ENCODE measurements at regions not wholly inside any gene's neighbourhood (a gene's known extent, or its start where the extent isn't known, plus 50 kb on each side); places are given as distances from the start of the nearest gene placed in this dataset.

DNA sequence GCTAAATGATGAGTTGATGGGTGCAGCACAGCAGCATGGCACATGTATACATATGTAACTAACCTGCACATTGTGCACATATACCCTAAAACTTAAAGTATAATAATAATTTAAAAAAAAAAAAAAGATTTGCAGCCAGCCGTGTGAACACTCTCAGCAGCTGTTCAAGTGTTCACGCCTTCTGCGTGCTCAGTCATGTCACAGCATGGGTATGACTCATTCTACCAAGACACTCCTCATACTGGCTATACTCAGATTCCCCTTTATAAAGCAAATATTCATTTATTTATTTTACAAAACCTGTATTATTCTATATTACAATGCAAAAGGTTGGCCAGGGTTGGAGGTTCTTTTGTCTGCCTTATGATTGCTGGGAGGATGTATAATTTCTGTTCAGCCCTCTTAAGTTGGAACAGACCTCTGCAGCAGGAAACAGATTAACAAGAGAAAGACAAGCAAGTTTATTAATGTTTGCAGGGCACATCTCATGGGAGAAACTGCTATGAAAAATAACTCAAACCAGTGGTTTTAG lies 1230.6 kb upstream of the CHAC2 start:
- Histone ChIP-seq H3K27ac (ENCODE audit: low read length) (no peak overlapping the region), H3K4me1 (ENCODE audit: control insufficient read depth, insufficient read depth, low read length) (no peaks in the 10 kb centered on the region), H3K4me3 (ENCODE audit: low read length) (no peak overlapping the region), H3K27me3 (ENCODE audit: control insufficient read depth, insufficient read depth) (no peaks in the 10 kb centered on the region), H3K9me3 (ENCODE audit: control insufficient read depth, low read length) (no peaks in the 10 kb centered on the region)
- 69% methylated on average over 3 of the region's 3 CpGs for WGBS
- no peak for DNase-seq
- intact Hi-C loops (cut with DNase I) = no loop called here
- no peak for ATAC-seq

DNA sequence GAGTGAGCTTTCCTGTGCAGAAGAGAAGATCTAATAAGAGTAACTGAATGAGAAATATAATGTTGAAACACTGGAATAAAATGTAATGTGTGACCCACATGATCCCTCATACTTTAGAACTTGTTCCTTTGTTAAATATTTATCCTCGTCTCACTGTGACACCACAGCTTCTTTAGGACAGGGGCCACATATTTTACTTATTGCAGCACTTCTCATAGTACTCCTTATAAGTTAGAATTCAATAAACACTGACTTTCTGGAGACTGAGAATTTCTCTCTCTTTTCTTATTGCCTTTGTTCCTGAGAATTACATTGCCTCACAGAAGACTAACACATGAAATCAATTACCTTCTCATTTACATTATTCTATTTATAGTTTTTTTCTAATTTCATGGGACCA lies 1234.6 kb upstream of the CHAC2 start:
- Histone ChIP-seq H3K27me3 (ENCODE audit: control insufficient read depth, insufficient read depth) (no peaks in the 10 kb centered on the region), H3K4me3 (ENCODE audit: low read length) (no peak overlapping the region), H3K9me3 (ENCODE audit: control insufficient read depth, low read length) (no peaks in the 10 kb centered on the region), H3K27ac (ENCODE audit: low read length) (no peak overlapping the region), H3K4me1 (ENCODE audit: control insufficient read depth, insufficient read depth, low read length) (no peaks in the 10 kb centered on the region)
- DNase-seq (no peak), ATAC-seq (no peak)
- intact Hi-C loops (cut with DNase I) = no loop called here
- 55% methylated on average over 1 of the region's 1 CpG for WGBS

GRCh38 chr2:52526735-52527134 lies 1240.9 kb upstream of the CHAC2 start:
- 77% methylated on average over 1 of the region's 1 CpG for WGBS
- Histone ChIP-seq H3K27me3 (ENCODE audit: control insufficient read depth, insufficient read depth) (no peaks in the 10 kb centered on the region), H3K27ac (ENCODE audit: low read length) (no peak overlapping the region), H3K9me3 (ENCODE audit: control insufficient read depth, low read length) (peaks cover 3% of the 10 kb centered on the region), H3K4me1 (ENCODE audit: control insufficient read depth, insufficient read depth, low read length) (no peaks in the 10 kb centered on the region), H3K4me3 (ENCODE audit: low read length) (no peak overlapping the region)
- DNase-seq = no peak
- no peak for ATAC-seq
- intact Hi-C loops (cut with DNase I) = no loop called here

GRCh38 chr2:52520644-52521043 lies 1247.0 kb upstream of the CHAC2 start:
- H3K4me1 ChIP-seq (ENCODE audit: control insufficient read depth, insufficient read depth, low read length) = no peaks in the 10 kb centered on the region
- 81% methylated on average over 1 of the region's 1 CpG for WGBS
- no peak overlapping the region for H3K4me3 ChIP-seq (ENCODE audit: low read length)
- intact Hi-C loops (cut with DNase I) = loop anchor here in 1 of 4 donors (2.0 kb wide), 1 partner anchor 38 kb away; no protein-coding TSS in a partner anchor
- ATAC-seq (no peak), DNase-seq (no peak)
- no peaks in the 10 kb centered on the region for H3K27me3 ChIP-seq (ENCODE audit: control insufficient read depth, insufficient read depth)
- H3K27ac ChIP-seq (ENCODE audit: low read length) = no peak overlapping the region
- peaks cover 3% of the 10 kb centered on the region for H3K9me3 ChIP-seq (ENCODE audit: control insufficient read depth, low read length)

GRCh38 chr2:52518678-52519077 lies 1248.9 kb upstream of the CHAC2 start:
- Histone ChIP-seq H3K4me1 (ENCODE audit: control insufficient read depth, insufficient read depth, low read length) (no peaks in the 10 kb centered on the region), H3K9me3 (ENCODE audit: control insufficient read depth, low read length) (no peaks in the 10 kb centered on the region), H3K27ac (ENCODE audit: low read length) (no peak overlapping the region), H3K27me3 (ENCODE audit: control insufficient read depth, insufficient read depth) (no peaks in the 10 kb centered on the region), H3K4me3 (ENCODE audit: low read length) (no peak overlapping the region)
- intact Hi-C loops (cut with DNase I) = no loop called here
- no peak for DNase-seq
- no peak for ATAC-seq

DNA sequence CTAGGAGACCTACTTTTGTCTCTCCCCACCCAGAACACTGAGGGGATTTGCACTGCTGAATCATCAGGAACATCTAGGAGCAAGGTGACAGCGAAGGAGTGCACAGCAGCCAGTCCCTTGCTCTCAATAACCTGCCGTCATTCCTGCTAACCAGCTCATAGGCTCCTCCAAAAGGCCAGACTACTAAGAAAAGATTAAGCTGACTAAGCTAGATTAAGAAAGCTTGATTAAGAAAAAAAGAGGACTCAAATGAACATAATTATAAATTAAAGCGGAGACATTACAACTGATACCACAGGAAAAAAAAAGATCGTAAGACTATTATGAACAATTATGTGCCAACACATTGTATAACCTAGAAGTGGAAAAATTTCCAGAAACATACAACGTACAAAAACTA lies 1254.8 kb upstream of the CHAC2 start:
- ATAC-seq (no peak), DNase-seq (no peak)
- intact Hi-C loops (cut with DNase I) = no loop called here
- no peak overlapping the region for H3K4me3 ChIP-seq (ENCODE audit: low read length)
- H3K9me3 ChIP-seq (ENCODE audit: control insufficient read depth, low read length) = no peaks in the 10 kb centered on the region
- H3K4me1 ChIP-seq (ENCODE audit: control insufficient read depth, insufficient read depth, low read length) = no peaks in the 10 kb centered on the region
- no peak overlapping the region for H3K27ac ChIP-seq (ENCODE audit: low read length)
- no peaks in the 10 kb centered on the region for H3K27me3 ChIP-seq (ENCODE audit: control insufficient read depth, insufficient read depth)
- 91% methylated on average over 5 of the region's 5 CpGs for WGBS

DNA sequence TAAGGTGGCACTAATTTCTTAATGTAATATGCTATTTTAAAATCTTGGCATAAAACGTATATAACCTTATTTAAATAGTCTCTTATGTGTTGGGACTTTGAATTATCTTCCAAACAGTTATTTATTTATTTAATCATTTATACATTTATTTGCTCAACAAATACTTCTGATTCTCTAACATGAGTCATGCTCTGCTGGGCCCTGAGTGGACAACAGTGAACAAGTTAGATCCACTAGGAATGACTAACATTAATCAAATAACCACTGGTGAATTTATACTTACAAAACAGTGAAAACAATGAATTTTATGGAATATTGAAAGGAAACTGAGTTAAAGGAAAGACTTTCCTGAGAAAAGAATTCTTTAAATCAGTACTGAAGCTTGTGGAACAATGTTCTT lies 1257.2 kb upstream of the CHAC2 start:
- intact Hi-C loops (cut with DNase I) = no loop called here
- no peaks in the 10 kb centered on the region for H3K4me1 ChIP-seq (ENCODE audit: control insufficient read depth, insufficient read depth, low read length)

GRCh38 chr2:52502476-52502860 lies 1265.1 kb upstream of the CHAC2 start:
- no peak for DNase-seq
- Histone ChIP-seq H3K9me3 (ENCODE audit: control insufficient read depth, low read length) (no peaks in the 10 kb centered on the region), H3K27ac (ENCODE audit: low read length) (no peak overlapping the region), H3K4me3 (ENCODE audit: low read length) (no peak overlapping the region), H3K27me3 (ENCODE audit: control insufficient read depth, insufficient read depth) (no peaks in the 10 kb centered on the region), H3K4me1 (ENCODE audit: control insufficient read depth, insufficient read depth, low read length) (no peaks in the 10 kb centered on the region)
- intact Hi-C loops (cut with DNase I) = no loop called here
- no peak for ATAC-seq
- WGBS = 78% methylated on average over 2 of the region's 2 CpGs

More for the DNA sequence above, 1257.2 kb upstream of the CHAC2 start:
- DNase-seq (no peak), ATAC-seq (no peak)
- Histone ChIP-seq H3K27me3 (ENCODE audit: control insufficient read depth, insufficient read depth) (no peaks in the 10 kb centered on the region), H3K4me3 (ENCODE audit: low read length) (no peak overlapping the region), H3K27ac (ENCODE audit: low read length) (no peak overlapping the region), H3K9me3 (ENCODE audit: control insufficient read depth, low read length) (no peaks in the 10 kb centered on the region)
- 85% methylated on average over 1 of the region's 1 CpG for WGBS

DNA sequence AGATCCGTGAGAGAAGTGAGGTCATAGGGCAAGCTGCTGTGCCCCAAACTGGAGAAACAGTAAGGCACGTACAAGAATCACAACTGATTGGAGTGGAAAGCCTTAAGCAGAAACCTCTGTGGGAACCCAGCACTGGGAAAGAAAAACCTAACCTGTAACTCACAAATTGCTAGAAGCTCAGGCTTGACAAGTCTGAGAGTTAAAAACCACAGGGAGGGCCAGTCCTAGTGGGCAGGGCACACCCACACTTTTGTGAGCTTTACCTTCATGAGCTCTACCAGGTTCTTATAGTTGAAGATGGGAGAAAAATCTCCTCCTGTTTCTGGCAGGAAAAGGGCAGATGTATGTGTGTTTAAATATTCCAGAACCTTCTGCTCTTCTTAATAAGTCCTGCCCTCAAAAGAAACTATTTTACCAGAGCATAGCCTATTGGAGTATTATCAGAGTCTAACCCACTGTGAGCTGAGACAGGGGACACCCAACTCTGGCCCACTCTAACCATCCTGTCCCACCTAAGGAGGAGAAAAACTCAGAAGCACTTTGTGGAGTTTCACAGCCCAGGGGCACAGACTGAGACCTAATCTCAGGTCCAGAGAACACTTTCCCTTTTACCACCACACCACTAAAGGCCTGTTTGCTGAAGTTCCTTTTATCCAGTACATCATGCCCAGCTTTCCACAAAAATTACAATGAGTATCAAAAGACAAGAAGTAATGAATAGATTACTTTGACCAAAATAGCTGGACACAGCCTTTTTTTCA lies 1265.7 kb upstream of the CHAC2 start:
- intact Hi-C loops (cut with DNase I) = no loop called here
- no peaks in the 10 kb centered on the region for H3K4me1 ChIP-seq (ENCODE audit: control insufficient read depth, insufficient read depth, low read length)
- no peak overlapping the region for H3K27ac ChIP-seq (ENCODE audit: low read length)
- no peak for ATAC-seq
- H3K4me3 ChIP-seq (ENCODE audit: low read length) = no peak overlapping the region
- H3K9me3 ChIP-seq (ENCODE audit: control insufficient read depth, low read length) = no peaks in the 10 kb centered on the region
- no peaks in the 10 kb centered on the region for H3K27me3 ChIP-seq (ENCODE audit: control insufficient read depth, insufficient read depth)
- WGBS = 63% methylated on average over 2 of the region's 2 CpGs
- DNase-seq = no peak

- WGBS = 18% methylated on average over 2 of the region's 2 CpGs
- H3K9me3 ChIP-seq (ENCODE audit: control insufficient read depth, low read length) = no peaks in the 10 kb centered on the region
- no peak overlapping the region for H3K4me3 ChIP-seq (ENCODE audit: low read length)
- no peaks in the 10 kb centered on the region for H3K4me1 ChIP-seq (ENCODE audit: control insufficient read depth, insufficient read depth, low read length)
- H3K27me3 ChIP-seq (ENCODE audit: control insufficient read depth, insufficient read depth) = no peaks in the 10 kb centered on the region
- DNase-seq (peak in 1 of 3 donors; percentile 21), ATAC-seq (peak; percentile 29 to 63)
- intact Hi-C loops (cut with DNase I) = no loop called here
- H3K27ac ChIP-seq (ENCODE audit: low read length) = no peak overlapping the region
These were observed 1267.0 kb upstream of the CHAC2 start for GRCh38 chr2:52500561-52500960.

- intact Hi-C loops (cut with DNase I) = no loop called here
- ATAC-seq (no peak), DNase-seq (no peak)
- no peaks in the 10 kb centered on the region for H3K9me3 ChIP-seq (ENCODE audit: control insufficient read depth, low read length)
- WGBS = 82% methylated on average over 3 of the region's 3 CpGs
- no peak overlapping the region for H3K4me3 ChIP-seq (ENCODE audit: low read length)
- no peaks in the 10 kb centered on the region for H3K4me1 ChIP-seq (ENCODE audit: control insufficient read depth, insufficient read depth, low read length)
- no peak overlapping the region for H3K27ac ChIP-seq (ENCODE audit: low read length)
- H3K27me3 ChIP-seq (ENCODE audit: control insufficient read depth, insufficient read depth) = no peaks in the 10 kb centered on the region
These were observed 1269.4 kb upstream of the CHAC2 start for GRCh38 chr2:52498077-52498750.
